HepG2 (cell line): ENCODE measurements at regions not wholly inside any gene's neighbourhood (a gene's known extent, or its start where the extent isn't known, plus 50 kb on each side); places are given as distances from the start of the nearest gene placed in this dataset.

Source experiments
- ATAC-seq: fragments of 200-7000 bp; cut with Tn5 transposase; 3 replicates; pipeline ENCODE4 v1.9.1; 2020; ENCODE audit warnings: mild to moderate bottlenecking, moderate library complexity
- BruUV-seq: library from RNA; stranded (reverse); fragments of 400-500 nt; replicated peaks from 2 replicates; lab custom pipeline; 2021; lab: Mats Ljungman, UMichigan
- CTCF ChIA-PET: fragments of 300-600 bp; formaldehyde crosslinking; extraction: SDS; loops from one replicate; lab custom pipeline; 2021; ENCODE audit warnings: low total read pairs, inconsistent platforms, low intra/inter-chr PET ratio; lab: Yijun Ruan, JAX
- POLR2A ChIA-PET: fragments of 350-600 bp; sonication (Branson Sonifier 250); formaldehyde crosslinking; loops from one replicate; lab custom pipeline; 2020; ENCODE audit warnings: antibody characterized with exemption, inconsistent platforms; lab: Yijun Ruan, JAX
- DNase-seq: peaks from one replicate; pipeline ENCODE4 v3.0.0-alpha.2; 2015; ENCODE audit warnings: low spot score
- FAIRE-seq: peaks from 3 replicates; lab custom pipeline; 2011; peaks lifted over from hg19 to GRCh38; lab: Jason Lieb, UNC
- H2AFZ ChIP-seq: one replicate; pipeline ENCODE4 v1.6.1; 2011; ENCODE audit warnings: low read length, inconsistent platforms
- H3K27ac ChIP-seq: fragments of 300-600 bp; 3 replicates; pipeline ENCODE4 v1.8.0; 2011; ENCODE audit warnings: mixed run types, mild to moderate bottlenecking, mixed read lengths, low read length, inconsistent platforms; ENCODE audit not compliant: insufficient read depth; ENCODE audit errors: extremely low read length
- H3K27me3 ChIP-seq, 2 experiments: fragments of 200-600 bp in 1 of 2; 2 replicates in 1 of 2; 3 replicates in 1 of 2; pipeline versions ENCODE4 v1.6.0 to v1.8.0; 2011; ENCODE audit warnings: low read length in 2 of 2, mild to moderate bottlenecking in 2 of 2, moderate library complexity in 2 of 2, inconsistent platforms in 1 of 2; ENCODE audit not compliant: insufficient read depth in 2 of 2, control insufficient read depth in 1 of 2
- H3K36me3 ChIP-seq, 2 experiments: fragments of 200-600 bp in 1 of 2; replicated peaks in 1 of 2; 2 replicates in 1 of 2; 3 replicates in 1 of 2; pipeline versions ENCODE4 v1.5.1 to v1.8.0; 2011; ENCODE audit warnings: low read length in 2 of 2, inconsistent platforms in 1 of 2; ENCODE audit not compliant: insufficient read depth in 2 of 2, control insufficient read depth in 1 of 2
- H3K4me1 ChIP-seq: 2 replicates; pipeline ENCODE4 v1.5.1; 2012; ENCODE audit warnings: low read length, inconsistent platforms; ENCODE audit not compliant: insufficient read depth
- H3K4me2 ChIP-seq: 2 replicates; pipeline ENCODE4 v1.6.0; 2011; ENCODE audit warnings: low read depth, low read length, inconsistent platforms
- H3K4me3 ChIP-seq, 3 experiments: fragments of 200-600 bp in 1 of 3; sonication (generic), shearing (Covaris generic) in 1 of 3; replicated peaks in 1 of 3; 2 replicates each; pipeline ENCODE4 v1.5.1; 2011 to 2016; ENCODE audit warnings: low read length in 3 of 3, inconsistent platforms in 2 of 3, low read depth in 2 of 3, mild to moderate bottlenecking in 2 of 3, control low read depth in 1 of 3, mixed read lengths in 1 of 3; ENCODE audit not compliant: insufficient read depth in 1 of 3
- H3K79me2 ChIP-seq: one replicate; pipeline ENCODE4 v1.6.1; 2011; ENCODE audit warnings: low read length, inconsistent platforms; ENCODE audit not compliant: insufficient read depth
- H3K9ac ChIP-seq: 2 replicates; pipeline ENCODE4 v1.6.0; 2011; ENCODE audit warnings: mild to moderate bottlenecking, low read depth, low read length, inconsistent platforms; ENCODE audit not compliant: insufficient read depth
- H3K9me3 ChIP-seq: 2 replicates; pipeline ENCODE4 v1.5.1; 2012; ENCODE audit warnings: mild to moderate bottlenecking, low read length
- H4K20me1 ChIP-seq: 2 replicates; pipeline ENCODE4 v1.6.0; 2011; ENCODE audit warnings: inconsistent platforms, mild to moderate bottlenecking, low read length, moderate library complexity; ENCODE audit not compliant: insufficient read depth
- ATF4 ChIP-seq, 2 experiments: fragments of 450-650 bp in 1 of 2; sonication (generic) in 1 of 2; formaldehyde crosslinking; IDR thresholded peaks; 2 replicates each; pipeline versions ENCODE4 v1.5.0 to v1.8.0; 2020 to 2022; ENCODE audit warnings: mild to moderate bottlenecking in 1 of 2, missing genetic modification reagents in 1 of 2
- CEBPB ChIP-seq: IDR thresholded peaks from 2 replicates; pipeline ENCODE4 v1.6.1; 2011; ENCODE audit warnings: low read depth, low read length, improper control_type of control experiment, borderline replicate concordance
- EP300 ChIP-seq, 3 experiments: sonication (generic) in 1 of 3; formaldehyde crosslinking in 1 of 3; IDR thresholded peaks; 2 replicates each; pipeline versions ENCODE4 v1.5.1 to v1.6.1; 2011 to 2020; ENCODE audit warnings: low read depth in 2 of 3, low read length in 2 of 3, borderline replicate concordance in 1 of 3, improper control_type of control experiment in 1 of 3, mild to moderate bottlenecking in 1 of 3, missing genetic modification reagents in 1 of 3, moderate library complexity in 1 of 3
- FOSL2 ChIP-seq: sonication (generic); formaldehyde crosslinking; IDR thresholded peaks from 2 replicates; pipeline ENCODE4 v1.4.0; 2020; ENCODE audit warnings: missing genetic modification reagents
- MAFF ChIP-seq: IDR thresholded peaks from 2 replicates; pipeline ENCODE4 v1.6.1; 2011; ENCODE audit warnings: low read depth, low read length, improper control_type of control experiment
- MAFK ChIP-seq, 2 experiments: IDR thresholded peaks in 1 of 2; conservative IDR thresholded peaks in 1 of 2; 2 replicates each; pipeline ENCODE4 v1.6.1; 2011; ENCODE audit warnings: improper control_type of control experiment in 2 of 2, low read length in 2 of 2
- NFE2L2 ChIP-seq: fragments of 150-350 bp; IDR thresholded peaks from 2 replicates; pipeline ENCODE4 v1.6.1; 2014; ENCODE audit warnings: low read length
- ZBTB3 ChIP-seq: sonication (generic); formaldehyde crosslinking; IDR thresholded peaks from 2 replicates; pipeline ENCODE4 v1.4.0; 2020; ENCODE audit warnings: low read depth, mild to moderate bottlenecking, moderate library complexity, missing genetic modification reagents, borderline replicate concordance
- ZNF234 ChIP-seq: sonication (generic); formaldehyde crosslinking; conservative IDR thresholded peaks from 2 replicates; pipeline ENCODE4 v1.5.1; 2020; ENCODE audit warnings: mild to moderate bottlenecking, missing genetic modification reagents
- ZSCAN29 ChIP-seq: sonication (generic); formaldehyde crosslinking; conservative IDR thresholded peaks from 2 replicates; pipeline ENCODE4 v1.4.0; 2020; ENCODE audit warnings: mild to moderate bottlenecking, missing genetic modification reagents
- WGBS: methylation state at CpG from one replicate; pipeline ENCODE4 v1.1.6; 2017; ENCODE audit warnings: low lambda C conversion rate; 5-methylcytosine and 5-hydroxymethylcytosine counted together
- in situ Hi-C: cut with HindIII; loops from 2 replicates; pipeline ENCODE4 v1.10.0; 2017; ENCODE audit warnings: low pct_unique_long_range_greater_than_20kb; ENCODE audit not compliant: extremely low pct_ligation_motif_present
- intact Hi-C: fragments of 100-400 bp; cut with micrococcal nuclease; formaldehyde crosslinking; loops from one replicate; pipeline ENCODE4 v1.10.0; 2022; ENCODE audit not compliant: unreplicated experiment
- TF ChIP-seq, protein P1 (sequence below): sonication (generic); formaldehyde crosslinking; IDR thresholded peaks from 2 replicates; pipeline ENCODE4 v1.5.0; 2020; ENCODE audit warnings: mild to moderate bottlenecking, missing genetic modification reagents, moderate library complexity
- TF ChIP-seq, protein P2 (sequence below): sonication (generic); formaldehyde crosslinking; IDR thresholded peaks from 2 replicates; pipeline ENCODE4 v1.4.0; 2020; ENCODE audit warnings: missing genetic modification reagents; ENCODE audit errors: not compliant biosample characterization
- TF ChIP-seq, protein P3 (sequence below): sonication (generic); formaldehyde crosslinking; IDR thresholded peaks from 2 replicates; pipeline ENCODE4 v1.4.0; 2020; ENCODE audit warnings: mild to moderate bottlenecking, missing genetic modification reagents
- TF ChIP-seq, protein P4 (sequence below): sonication (generic); formaldehyde crosslinking; IDR thresholded peaks from 2 replicates; pipeline ENCODE4 v1.4.0; 2020; ENCODE audit warnings: mild to moderate bottlenecking, missing genetic modification reagents

GRCh38 chr2:171244466-171244969, 83.8 kb upstream of the TLK1 start:
- no TSS peak for BruUV-seq
- CTCF ChIA-PET, result interaction anchor here (1.5 kb wide), 1 partner anchor 271 kb away, joined by 4 read pairs; no protein-coding TSS in a partner anchor

More at GRCh38 chr2:171244466-171244969, 83.8 kb upstream of the TLK1 start:
- no peak overlapping the region for H3K4me2 ChIP-seq
- no peaks in the 10 kb centered on the region for H3K27me3 ChIP-seq
- no peak overlapping the region for H3K9ac ChIP-seq
- 0% methylated on average over 1 of the region's 1 CpG for WGBS
- in situ Hi-C loops, result no loop called here
- H3K9me3 ChIP-seq, result peaks cover 12% of the 10 kb centered on the region
- no peaks in the 10 kb centered on the region for H4K20me1 ChIP-seq
- H2AFZ ChIP-seq, result no peak overlapping the region
- POLR2A ChIA-PET, result no interaction called here
- H3K79me2 ChIP-seq, result no peaks in the 10 kb centered on the region
- no peak overlapping the region for H3K4me3 ChIP-seq
- intact Hi-C loops, result loop anchor here (10.0 kb wide), 1 partner anchor 270 kb away; no protein-coding TSS in a partner anchor
- H3K36me3 ChIP-seq, result no peaks in the 10 kb centered on the region
- TF ChIP-seq ATF4 (CRISPR knock-in tag; IDR thresholded peaks at IDR 0.05) (no peak), ZSCAN29 (CRISPR knock-in tag) (no peak), MAFF (peak; percentile 61; the same call in 1 of the 2 replicates), CEBPB (peak; percentile 67), ZBTB3 (CRISPR knock-in tag) (no peak), MAFK (conservative IDR thresholded peaks at IDR 0.05 in 1 of 2, IDR thresholded peaks at IDR 0.05 in 1 of 2; ENCODE audit: low read length in 2 of 2) (peak; percentile 12 to 61; a peak in 2 of 4 replicates), FOSL2 (peak; percentile 39; the same call in 1 of the 2 replicates), EP300 (IDR thresholded peaks at IDR 0.05; ENCODE audit: low read depth in 2 of 2, low read length in 2 of 2) (0 out of 4 replicates have a peak, but pooled peaks of 1 of the 2 experiments have one; percentile 6), EP300 (CRISPR knock-in tag; IDR thresholded peaks at IDR 0.05; ENCODE audit: borderline replicate concordance) (no peak), NFE2L2 (peak; percentile 82), ZNF234 (CRISPR knock-in tag) (no peak)
- TF ChIP-seq, protein P1, sequence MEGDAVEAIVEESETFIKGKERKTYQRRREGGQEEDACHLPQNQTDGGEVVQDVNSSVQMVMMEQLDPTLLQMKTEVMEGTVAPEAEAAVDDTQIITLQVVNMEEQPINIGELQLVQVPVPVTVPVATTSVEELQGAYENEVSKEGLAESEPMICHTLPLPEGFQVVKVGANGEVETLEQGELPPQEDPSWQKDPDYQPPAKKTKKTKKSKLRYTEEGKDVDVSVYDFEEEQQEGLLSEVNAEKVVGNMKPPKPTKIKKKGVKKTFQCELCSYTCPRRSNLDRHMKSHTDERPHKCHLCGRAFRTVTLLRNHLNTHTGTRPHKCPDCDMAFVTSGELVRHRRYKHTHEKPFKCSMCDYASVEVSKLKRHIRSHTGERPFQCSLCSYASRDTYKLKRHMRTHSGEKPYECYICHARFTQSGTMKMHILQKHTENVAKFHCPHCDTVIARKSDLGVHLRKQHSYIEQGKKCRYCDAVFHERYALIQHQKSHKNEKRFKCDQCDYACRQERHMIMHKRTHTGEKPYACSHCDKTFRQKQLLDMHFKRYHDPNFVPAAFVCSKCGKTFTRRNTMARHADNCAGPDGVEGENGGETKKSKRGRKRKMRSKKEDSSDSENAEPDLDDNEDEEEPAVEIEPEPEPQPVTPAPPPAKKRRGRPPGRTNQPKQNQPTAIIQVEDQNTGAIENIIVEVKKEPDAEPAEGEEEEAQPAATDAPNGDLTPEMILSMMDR (CRISPR knock-in tag), result no peak
- TF ChIP-seq, protein P2, sequence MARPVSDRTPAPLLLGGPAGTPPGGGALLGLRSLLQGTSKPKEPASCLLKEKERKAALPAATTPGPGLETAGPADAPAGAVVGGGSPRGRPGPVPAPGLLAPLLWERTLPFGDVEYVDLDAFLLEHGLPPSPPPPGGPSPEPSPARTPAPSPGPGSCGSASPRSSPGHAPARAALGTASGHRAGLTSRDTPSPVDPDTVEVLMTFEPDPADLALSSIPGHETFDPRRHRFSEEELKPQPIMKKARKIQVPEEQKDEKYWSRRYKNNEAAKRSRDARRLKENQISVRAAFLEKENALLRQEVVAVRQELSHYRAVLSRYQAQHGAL (CRISPR knock-in tag), result no peak
- TF ChIP-seq, protein P3, sequence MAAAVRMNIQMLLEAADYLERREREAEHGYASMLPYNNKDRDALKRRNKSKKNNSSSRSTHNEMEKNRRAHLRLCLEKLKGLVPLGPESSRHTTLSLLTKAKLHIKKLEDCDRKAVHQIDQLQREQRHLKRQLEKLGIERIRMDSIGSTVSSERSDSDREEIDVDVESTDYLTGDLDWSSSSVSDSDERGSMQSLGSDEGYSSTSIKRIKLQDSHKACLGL, result no peak
- TF ChIP-seq, protein P4, sequence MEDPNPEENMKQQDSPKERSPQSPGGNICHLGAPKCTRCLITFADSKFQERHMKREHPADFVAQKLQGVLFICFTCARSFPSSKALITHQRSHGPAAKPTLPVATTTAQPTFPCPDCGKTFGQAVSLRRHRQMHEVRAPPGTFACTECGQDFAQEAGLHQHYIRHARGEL, result no peak
- DNase-seq, result no peak
- no peak overlapping the region for H3K27ac ChIP-seq
- FAIRE-seq, result peak; percentile 64
- H3K4me1 ChIP-seq, result peaks cover 3% of the 10 kb centered on the region; the same call in 1 of the 2 replicates
- peak; percentile 49 for ATAC-seq
